SK-N-SH treated with all-trans-retinoic acid at 6 μM for 48 hours (cell line): ENCODE measurements at regions not wholly inside any gene's neighbourhood (a gene's known extent, or its start where the extent isn't known, plus 50 kb on each side); places are given as distances from the start of the nearest gene placed in this dataset.

Source experiments
- CREB5 ChIP-seq: fragments of 250-450 bp; sonication (Bioruptor Pico); IDR thresholded peaks from 2 replicates; pipeline ENCODE4 v1.5.1; 2020; ENCODE audit warnings: low read depth, mild to moderate bottlenecking, moderate library complexity
- CSRNP3 ChIP-seq: fragments of 250-450 bp; sonication (Bioruptor Pico); IDR thresholded peaks from 2 replicates; pipeline ENCODE4 v1.5.1; 2021; ENCODE audit warnings: mild to moderate bottlenecking, moderate library complexity
- GLIS3 ChIP-seq: fragments of 250-450 bp; sonication (Bioruptor Pico); IDR thresholded peaks from 2 replicates; pipeline ENCODE4 v1.5.0; 2020; ENCODE audit warnings: mild to moderate bottlenecking, moderate library complexity
- PATZ1 ChIP-seq: fragments of 250-450 bp; sonication (Bioruptor Pico); IDR thresholded peaks from 2 replicates; pipeline ENCODE4 v1.8.0; 2020; ENCODE audit warnings: mild to moderate bottlenecking, moderate library complexity, borderline replicate concordance
- PPARA ChIP-seq: fragments of 250-450 bp; sonication (Bioruptor Pico); IDR thresholded peaks from 2 replicates; pipeline ENCODE4 v1.5.0; 2020; ENCODE audit warnings: mild to moderate bottlenecking, borderline replicate concordance
- TSHZ2 ChIP-seq: fragments of 250-450 bp; sonication (Bioruptor Pico); IDR thresholded peaks from 2 replicates; pipeline ENCODE4 v1.5.0; 2020; ENCODE audit warnings: mild to moderate bottlenecking, moderate library complexity
- ZFP3 ChIP-seq: fragments of 250-450 bp; sonication (Bioruptor Pico); IDR thresholded peaks from 2 replicates; pipeline ENCODE4 v1.5.0; 2020; ENCODE audit warnings: mild to moderate bottlenecking, moderate library complexity

GRCh38 chr3:31355807-31356206, 176.9 kb upstream of the STT3B start:
- no peak for TF ChIP-seq CREB5 (CRISPR knock-in tag)
- no peak for TF ChIP-seq ZFP3 (CRISPR knock-in tag)
- TF ChIP-seq CSRNP3 = no peak
- TF ChIP-seq TSHZ2 (CRISPR knock-in tag) = no peak
- no peak for TF ChIP-seq PATZ1 (CRISPR knock-in tag)
- TF ChIP-seq PPARA (CRISPR knock-in tag) = no peak
- no peak for TF ChIP-seq GLIS3 (CRISPR knock-in tag)
